RWPE2 (cell line): ENCODE measurements at regions not wholly inside any gene's neighbourhood (a gene's known extent, or its start where the extent isn't known, plus 50 kb on each side); places are given as distances from the start of the nearest gene placed in this dataset.

Source experiments
- ATAC-seq: fragments of 200-7000 bp; cut with Tn5 transposase; 3 replicates; pipeline ENCODE4 v1.9.1; 2021; ENCODE audit warnings: low read depth
- DNase-seq: peaks from one replicate; pipeline ENCODE4 v3.0.0-alpha.2; 2020; ENCODE audit warnings: low spot score
- H3K27ac ChIP-seq: fragments of 450-650 bp; 2 replicates; pipeline ENCODE4 v1.5.1; 2017; ENCODE audit warnings: mild to moderate bottlenecking; ENCODE audit not compliant: poor library complexity, severe bottlenecking
- H3K27me3 ChIP-seq: fragments of 250-450 bp; sonication (Bioruptor Pico); 2 replicates; pipeline ENCODE4 v1.5.1; 2021; ENCODE audit warnings: mild to moderate bottlenecking, moderate library complexity; ENCODE audit not compliant: insufficient read depth, poor library complexity, severe bottlenecking
- H3K36me3 ChIP-seq: fragments of 250-450 bp; sonication (Bioruptor Pico); 2 replicates; pipeline ENCODE4 v1.5.1; 2020; ENCODE audit warnings: low read depth, mild to moderate bottlenecking, moderate library complexity
- H3K4me1 ChIP-seq: fragments of 250-450 bp; sonication (Bioruptor Pico); 2 replicates; pipeline ENCODE4 v1.5.1; 2021; ENCODE audit warnings: mild to moderate bottlenecking, moderate library complexity; ENCODE audit not compliant: insufficient read depth, poor library complexity, severe bottlenecking
- H3K4me3 ChIP-seq: fragments of 250-450 bp; sonication (Bioruptor Pico); 2 replicates; pipeline ENCODE4 v1.5.1; 2021; ENCODE audit warnings: mild to moderate bottlenecking, moderate library complexity; ENCODE audit not compliant: severe bottlenecking
- H3K9me3 ChIP-seq: fragments of 250-450 bp; sonication (Bioruptor Pico); 2 replicates; pipeline ENCODE4 v1.5.1; 2021; ENCODE audit warnings: mild to moderate bottlenecking, moderate library complexity; ENCODE audit not compliant: severe bottlenecking
- CTCF ChIP-seq: fragments of 450-650 bp; IDR thresholded peaks from one replicate; pipeline ENCODE4 v1.5.1; 2017; ENCODE audit warnings: mild to moderate bottlenecking, moderate library complexity; ENCODE audit not compliant: poor library complexity, severe bottlenecking

DNA sequence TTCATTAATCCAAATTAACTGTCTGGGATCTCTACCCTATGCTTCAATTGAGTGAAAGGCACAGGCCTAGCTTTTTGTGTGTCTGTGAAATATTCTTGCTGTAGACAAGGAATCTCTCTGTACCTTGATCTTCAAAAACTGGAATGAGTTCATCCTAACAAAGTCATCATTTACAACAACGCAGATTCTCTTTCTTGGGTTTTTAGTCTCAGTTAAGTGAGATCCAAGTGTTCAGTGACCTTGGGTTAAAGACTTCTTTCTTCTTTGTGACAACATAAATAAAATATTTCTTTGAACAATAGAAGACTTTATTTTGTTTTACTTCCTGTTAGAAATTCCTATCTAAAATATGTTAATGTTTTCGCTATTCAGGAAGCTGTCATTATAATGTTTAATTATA, 192.2 kb upstream of the LMNTD1 start:
- no peak for ATAC-seq
- Histone ChIP-seq H3K9me3 (no peaks in the 10 kb centered on the region), H3K27ac (no peak overlapping the region), H3K4me3 (no peak overlapping the region), H3K27me3 (no peaks in the 10 kb centered on the region), H3K4me1 (no peaks in the 10 kb centered on the region), H3K36me3 (no peaks in the 10 kb centered on the region)
- TF ChIP-seq CTCF = no peak
- DNase-seq = no peak

- no peak for TF ChIP-seq CTCF
- H3K4me1 ChIP-seq = no peaks in the 10 kb centered on the region
- H3K9me3 ChIP-seq = no peaks in the 10 kb centered on the region
- no peak for DNase-seq
- no peaks in the 10 kb centered on the region for H3K36me3 ChIP-seq
- H3K4me3 ChIP-seq = no peak overlapping the region
- no peak for ATAC-seq
- H3K27me3 ChIP-seq = no peaks in the 10 kb centered on the region
- H3K27ac ChIP-seq = no peak overlapping the region
Observed at GRCh38 chr12:25746131-25746530, 193.0 kb upstream of the LMNTD1 start.

- no peak for TF ChIP-seq CTCF
- no peak for ATAC-seq
- Histone ChIP-seq H3K4me1 (no peaks in the 10 kb centered on the region), H3K36me3 (no peaks in the 10 kb centered on the region), H3K27me3 (no peaks in the 10 kb centered on the region), H3K4me3 (no peak overlapping the region), H3K27ac (no peak overlapping the region), H3K9me3 (no peaks in the 10 kb centered on the region)
- no peak for DNase-seq
Observed at GRCh38 chr12:25752710-25753309, 199.7 kb upstream of the LMNTD1 start.

GRCh38 chr12:25755136-25755970, 202.3 kb upstream of the LMNTD1 start:
- Histone ChIP-seq H3K4me3 (no peak overlapping the region), H3K9me3 (no peaks in the 10 kb centered on the region), H3K36me3 (no peaks in the 10 kb centered on the region), H3K27me3 (no peaks in the 10 kb centered on the region), H3K27ac (no peak overlapping the region), H3K4me1 (no peaks in the 10 kb centered on the region)
- DNase-seq (no peak), ATAC-seq (no peak)
- no peak for TF ChIP-seq CTCF

DNA sequence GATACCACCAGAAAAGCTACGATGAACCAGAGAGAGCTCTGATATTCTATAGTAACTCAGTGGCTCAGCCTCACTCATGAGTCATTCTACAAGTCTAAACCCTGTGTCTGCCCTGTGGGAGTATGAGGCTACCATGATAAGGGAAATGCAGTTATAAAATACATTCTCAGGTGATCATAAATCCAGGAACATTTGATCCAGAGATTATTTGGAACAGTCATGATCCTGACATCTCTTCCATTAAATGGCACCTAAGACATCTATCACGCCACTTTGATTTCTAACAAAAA, 202.6 kb upstream of the RASSF8 start:
- H3K9me3 ChIP-seq = no peaks in the 10 kb centered on the region
- TF ChIP-seq CTCF = no peak
- H3K27ac ChIP-seq = no peak overlapping the region
- no peaks in the 10 kb centered on the region for H3K4me1 ChIP-seq
- no peaks in the 10 kb centered on the region for H3K27me3 ChIP-seq
- ATAC-seq = no peak
- H3K36me3 ChIP-seq = no peaks in the 10 kb centered on the region
- no peak overlapping the region for H3K4me3 ChIP-seq
- no peak for DNase-seq
